ENCODE measurements at regions not wholly inside any gene's neighbourhood (a gene's known extent, or its start where the extent isn't known, plus 50 kb on each side); places are given as distances from the start of the nearest gene placed in this dataset.

GRCh38 chr15:35320158-35320780 lies 225.7 kb downstream of the DPH6 start:
- H3K4me1 ChIP-seq = no peaks in the 10 kb centered on the region
- H3K27ac ChIP-seq = no peak overlapping the region
- H2AFZ ChIP-seq = no peak overlapping the region
- H3K4me3 ChIP-seq (ENCODE audit: low read depth, low read length) = no peak overlapping the region
- H3K9ac ChIP-seq = no peak overlapping the region
- no peak overlapping the region for H3K4me2 ChIP-seq (ENCODE audit: low read length)
- H3K9me3 ChIP-seq (ENCODE audit: control insufficient read depth, low read length) = no peaks in the 10 kb centered on the region
- no peaks in the 10 kb centered on the region for H3K36me3 ChIP-seq (ENCODE audit: control insufficient read depth, insufficient read depth, low read length)
- H3K27me3 ChIP-seq (ENCODE audit: control insufficient read depth, insufficient read depth, low read length) = no peaks in the 10 kb centered on the region
- H3K79me2 ChIP-seq = no peaks in the 10 kb centered on the region
- TF ChIP-seq CTCF (IDR thresholded peaks at IDR 0.05) = no peak

GRCh38 chr15:35319354-35319753 lies 226.6 kb downstream of the DPH6 start:
- Histone ChIP-seq H3K27ac (no peak overlapping the region), H3K36me3 (ENCODE audit: control insufficient read depth, insufficient read depth, low read length) (no peaks in the 10 kb centered on the region), H2AFZ (no peak overlapping the region), H3K9ac (no peak overlapping the region), H3K27me3 (ENCODE audit: control insufficient read depth, insufficient read depth, low read length) (no peaks in the 10 kb centered on the region), H3K4me1 (no peaks in the 10 kb centered on the region), H3K9me3 (ENCODE audit: control insufficient read depth, low read length) (no peaks in the 10 kb centered on the region), H3K4me3 (ENCODE audit: low read depth, low read length) (no peak overlapping the region), H3K4me2 (ENCODE audit: low read length) (no peak overlapping the region), H3K79me2 (no peaks in the 10 kb centered on the region)
- no peak for TF ChIP-seq CTCF (IDR thresholded peaks at IDR 0.05)

GRCh38 chr15:35317217-35317616 lies 228.7 kb downstream of the DPH6 start:
- H3K4me1 ChIP-seq = no peaks in the 10 kb centered on the region
- no peak overlapping the region for H3K27ac ChIP-seq
- TF ChIP-seq CTCF (IDR thresholded peaks at IDR 0.05) = no peak
- H2AFZ ChIP-seq = no peak overlapping the region
- H3K4me3 ChIP-seq (ENCODE audit: low read depth, low read length) = no peak overlapping the region
- no peak overlapping the region for H3K9ac ChIP-seq
- no peaks in the 10 kb centered on the region for H3K27me3 ChIP-seq (ENCODE audit: control insufficient read depth, insufficient read depth, low read length)
- no peaks in the 10 kb centered on the region for H3K9me3 ChIP-seq (ENCODE audit: control insufficient read depth, low read length)
- H3K36me3 ChIP-seq (ENCODE audit: control insufficient read depth, insufficient read depth, low read length) = no peaks in the 10 kb centered on the region
- H3K79me2 ChIP-seq = no peaks in the 10 kb centered on the region
- no peak overlapping the region for H3K4me2 ChIP-seq (ENCODE audit: low read length)

- Histone ChIP-seq H3K4me3 (ENCODE audit: low read depth, low read length) (no peak overlapping the region), H3K9ac (no peak overlapping the region), H3K4me1 (no peaks in the 10 kb centered on the region), H3K27ac (no peak overlapping the region), H3K4me2 (ENCODE audit: low read length) (no peak overlapping the region), H3K79me2 (no peaks in the 10 kb centered on the region), H2AFZ (no peak overlapping the region), H3K27me3 (ENCODE audit: control insufficient read depth, insufficient read depth, low read length) (no peaks in the 10 kb centered on the region), H3K36me3 (ENCODE audit: control insufficient read depth, insufficient read depth, low read length) (no peaks in the 10 kb centered on the region), H3K9me3 (ENCODE audit: control insufficient read depth, low read length) (no peaks in the 10 kb centered on the region)
- no peak for TF ChIP-seq CTCF (IDR thresholded peaks at IDR 0.05)
Measured at GRCh38 chr15:35312344-35312743, 227.2 kb upstream of the NANOGP8 start.

- no peak overlapping the region for H3K27ac ChIP-seq
Measured at GRCh38 chr15:35311615-35312014, 226.5 kb upstream of the NANOGP8 start.

More at GRCh38 chr15:35311615-35312014, 226.5 kb upstream of the NANOGP8 start:
- Histone ChIP-seq H3K36me3 (ENCODE audit: control insufficient read depth, insufficient read depth, low read length) (no peaks in the 10 kb centered on the region), H3K79me2 (no peaks in the 10 kb centered on the region), H3K27me3 (ENCODE audit: control insufficient read depth, insufficient read depth, low read length) (no peaks in the 10 kb centered on the region), H3K9me3 (ENCODE audit: control insufficient read depth, low read length) (no peaks in the 10 kb centered on the region), H3K4me1 (no peaks in the 10 kb centered on the region), H3K9ac (no peak overlapping the region), H2AFZ (no peak overlapping the region), H3K4me3 (ENCODE audit: low read depth, low read length) (no peak overlapping the region), H3K4me2 (ENCODE audit: low read length) (no peak overlapping the region)
- TF ChIP-seq CTCF (IDR thresholded peaks at IDR 0.05) = no peak
